HG02973 (cell line): ENCODE measurements at regions not wholly inside any gene's neighbourhood (a gene's known extent, or its start where the extent isn't known, plus 50 kb on each side); places are given as distances from the start of the nearest gene placed in this dataset.
"Not testable (repeated sequence)": the region's sequence is repeated elsewhere in the genome, so short reads cannot be mapped to it uniquely, and the experiment has no call there.

ENCODE experiments used
- ATAC-seq: cut with Tn5 transposase; IDR thresholded peaks from one replicate; pipeline ENCODE4 v1.9.1; 2021; ENCODE audit warnings: moderate library complexity; ENCODE audit not compliant: unreplicated experiment

GRCh38 chr4:118410138-118410537 lies 57.3 kb upstream of the PRSS12 start:
- ATAC-seq = no peak

- ATAC-seq = no peak
These were observed 64.5 kb upstream of the PRSS12 start for GRCh38 chr4:118417325-118417724.

GRCh38 chr4:118417800-118418199 lies 65.0 kb upstream of the PRSS12 start:
- not testable (repeated sequence) for ATAC-seq

- ATAC-seq = not testable (repeated sequence)
These were observed 65.6 kb upstream of the PRSS12 start for GRCh38 chr4:118418396-118418795.

- not testable (repeated sequence) for ATAC-seq
These were observed 66.8 kb upstream of the PRSS12 start for GRCh38 chr4:118419626-118420025.

- ATAC-seq = not testable (repeated sequence)
These were observed 71.3 kb upstream of the PRSS12 start for GRCh38 chr4:118424062-118424461.

GRCh38 chr4:118428881-118429280 lies 76.1 kb upstream of the PRSS12 start:
- not testable (repeated sequence) for ATAC-seq

GRCh38 chr4:118432359-118432758 lies 79.6 kb upstream of the PRSS12 start:
- not testable (repeated sequence) for ATAC-seq

GRCh38 chr4:118433612-118434375 lies 81.0 kb upstream of the PRSS12 start:
- not testable (repeated sequence) for ATAC-seq

- not testable (repeated sequence) for ATAC-seq
These were observed 82.6 kb upstream of the PRSS12 start for GRCh38 chr4:118435415-118435814.

GRCh38 chr4:118442115-118442837 lies 89.5 kb upstream of the PRSS12 start:
- ATAC-seq = not testable (repeated sequence)

- not testable (repeated sequence) for ATAC-seq
These were observed 94.6 kb upstream of the PRSS12 start for GRCh38 chr4:118447397-118447796.

GRCh38 chr4:118454857-118455256 lies 102.1 kb upstream of the PRSS12 start:
- not testable (repeated sequence) for ATAC-seq

GRCh38 chr4:118461435-118461834 lies 108.6 kb upstream of the PRSS12 start:
- ATAC-seq = not testable (repeated sequence)

GRCh38 chr4:118465831-118466230 lies 113.0 kb upstream of the PRSS12 start:
- not testable (repeated sequence) for ATAC-seq

GRCh38 chr4:118474001-118474626 lies 121.3 kb upstream of the PRSS12 start:
- not testable (repeated sequence) for ATAC-seq

- ATAC-seq = not testable (repeated sequence)
These were observed 122.0 kb upstream of the PRSS12 start for GRCh38 chr4:118474771-118475170.

GRCh38 chr4:118475901-118476300 lies 123.1 kb upstream of the PRSS12 start:
- ATAC-seq = not testable (repeated sequence)

- ATAC-seq = not testable (repeated sequence)
These were observed 125.0 kb upstream of the PRSS12 start for GRCh38 chr4:118477826-118478225.

- ATAC-seq = not testable (repeated sequence)
These were observed 133.1 kb upstream of the PRSS12 start for GRCh38 chr4:118485801-118486314.

- not testable (repeated sequence) for ATAC-seq
These were observed 140.2 kb upstream of the PRSS12 start for GRCh38 chr4:118492963-118493362.
